ENCODE measurements at regions not wholly inside any gene's neighbourhood (a gene's known extent, or its start where the extent isn't known, plus 50 kb on each side); places are given as distances from the start of the nearest gene placed in this dataset.

GRCh38 chr5:88548136-88548805 is 279.6 kb upstream of the TMEM161B start:
- Histone ChIP-seq H3K9ac (ENCODE audit: low read depth in 1 of 2, low read length in 2 of 2) (no peak overlapping the region), H3K9me3 (ENCODE audit: control insufficient read depth in 1 of 2, low read length in 2 of 2) (no peaks in the 10 kb centered on the region), H3K27me3 (ENCODE audit: control insufficient read depth in 1 of 2, insufficient read depth in 2 of 2, low read length in 2 of 2) (no peaks in the 10 kb centered on the region), H3K36me3 (ENCODE audit: control insufficient read depth in 1 of 2, insufficient read depth in 2 of 2, low read length in 2 of 2) (no peaks in the 10 kb centered on the region), H3K4me1 (ENCODE audit: control insufficient read depth in 1 of 2, insufficient read depth in 2 of 2, low read length in 2 of 2) (no peaks in the 10 kb centered on the region), H3K27ac (ENCODE audit: low read depth, low read length) (no peak overlapping the region), H3K4me3 (ENCODE audit: low read depth in 1 of 2, low read length in 2 of 2) (no peak overlapping the region)

GRCh38 chr5:88545338-88545737 is 276.7 kb upstream of the TMEM161B start:
- Histone ChIP-seq H3K9me3 (ENCODE audit: control insufficient read depth in 1 of 2, low read length in 2 of 2) (no peaks in the 10 kb centered on the region), H3K4me1 (ENCODE audit: control insufficient read depth in 1 of 2, insufficient read depth in 2 of 2, low read length in 2 of 2) (no peaks in the 10 kb centered on the region), H3K27ac (ENCODE audit: low read depth, low read length) (no peak overlapping the region), H3K27me3 (ENCODE audit: control insufficient read depth in 1 of 2, insufficient read depth in 2 of 2, low read length in 2 of 2) (no peaks in the 10 kb centered on the region), H3K36me3 (ENCODE audit: control insufficient read depth in 1 of 2, insufficient read depth in 2 of 2, low read length in 2 of 2) (no peaks in the 10 kb centered on the region), H3K4me3 (ENCODE audit: low read depth in 1 of 2, low read length in 2 of 2) (no peak overlapping the region), H3K9ac (ENCODE audit: low read depth in 1 of 2, low read length in 2 of 2) (no peak overlapping the region)

- no peaks in the 10 kb centered on the region for H3K36me3 ChIP-seq (ENCODE audit: control insufficient read depth in 1 of 2, insufficient read depth in 2 of 2, low read length in 2 of 2)
- H3K4me3 ChIP-seq (ENCODE audit: low read depth in 1 of 2, low read length in 2 of 2): no peak overlapping the region
- no peak overlapping the region for H3K27ac ChIP-seq (ENCODE audit: low read depth, low read length)
- no peak overlapping the region for H3K9ac ChIP-seq (ENCODE audit: low read depth in 1 of 2, low read length in 2 of 2)
- no peaks in the 10 kb centered on the region for H3K4me1 ChIP-seq (ENCODE audit: control insufficient read depth in 1 of 2, insufficient read depth in 2 of 2, low read length in 2 of 2)
- H3K27me3 ChIP-seq (ENCODE audit: control insufficient read depth in 1 of 2, insufficient read depth in 2 of 2, low read length in 2 of 2): no peaks in the 10 kb centered on the region
- H3K9me3 ChIP-seq (ENCODE audit: control insufficient read depth in 1 of 2, low read length in 2 of 2): no peaks in the 10 kb centered on the region
Measured at GRCh38 chr5:88544671-88545070, 276.0 kb upstream of the TMEM161B start.

- Histone ChIP-seq H3K9me3 (ENCODE audit: control insufficient read depth in 1 of 2, low read length in 2 of 2) (no peaks in the 10 kb centered on the region), H3K4me3 (ENCODE audit: low read depth in 1 of 2, low read length in 2 of 2) (no peak overlapping the region), H3K4me1 (ENCODE audit: control insufficient read depth in 1 of 2, insufficient read depth in 2 of 2, low read length in 2 of 2) (no peaks in the 10 kb centered on the region), H3K36me3 (ENCODE audit: control insufficient read depth in 1 of 2, insufficient read depth in 2 of 2, low read length in 2 of 2) (no peaks in the 10 kb centered on the region), H3K9ac (ENCODE audit: low read depth in 1 of 2, low read length in 2 of 2) (no peak overlapping the region), H3K27me3 (ENCODE audit: control insufficient read depth in 1 of 2, insufficient read depth in 2 of 2, low read length in 2 of 2) (no peaks in the 10 kb centered on the region), H3K27ac (ENCODE audit: low read depth, low read length) (no peak overlapping the region)
Measured at GRCh38 chr5:88544136-88544645, 275.5 kb upstream of the TMEM161B start.

- H3K27ac ChIP-seq (ENCODE audit: low read depth, low read length): no peak overlapping the region
- H3K4me1 ChIP-seq (ENCODE audit: control insufficient read depth in 1 of 2, insufficient read depth in 2 of 2, low read length in 2 of 2): no peaks in the 10 kb centered on the region
- H3K9me3 ChIP-seq (ENCODE audit: control insufficient read depth in 1 of 2, low read length in 2 of 2): no peaks in the 10 kb centered on the region
- no peaks in the 10 kb centered on the region for H3K36me3 ChIP-seq (ENCODE audit: control insufficient read depth in 1 of 2, insufficient read depth in 2 of 2, low read length in 2 of 2)
- H3K4me3 ChIP-seq (ENCODE audit: low read depth in 1 of 2, low read length in 2 of 2): no peak overlapping the region
- H3K27me3 ChIP-seq (ENCODE audit: control insufficient read depth in 1 of 2, insufficient read depth in 2 of 2, low read length in 2 of 2): peaks cover 3% of the 10 kb centered on the region in 2 donors
- no peak overlapping the region for H3K9ac ChIP-seq (ENCODE audit: low read depth in 1 of 2, low read length in 2 of 2)
Measured at GRCh38 chr5:88542786-88543185, 274.1 kb upstream of the TMEM161B start.

GRCh38 chr5:88540471-88541115 is 271.9 kb upstream of the TMEM161B start:
- Histone ChIP-seq H3K4me1 (ENCODE audit: control insufficient read depth in 1 of 2, insufficient read depth in 2 of 2, low read length in 2 of 2) (no peaks in the 10 kb centered on the region), H3K27me3 (ENCODE audit: control insufficient read depth in 1 of 2, insufficient read depth in 2 of 2, low read length in 2 of 2) (peaks cover 3% of the 10 kb centered on the region in 2 donors), H3K9ac (ENCODE audit: low read depth in 1 of 2, low read length in 2 of 2) (no peak overlapping the region), H3K4me3 (ENCODE audit: low read depth in 1 of 2, low read length in 2 of 2) (no peak overlapping the region), H3K9me3 (ENCODE audit: control insufficient read depth in 1 of 2, low read length in 2 of 2) (no peaks in the 10 kb centered on the region), H3K27ac (ENCODE audit: low read depth, low read length) (no peak overlapping the region), H3K36me3 (ENCODE audit: control insufficient read depth in 1 of 2, insufficient read depth in 2 of 2, low read length in 2 of 2) (no peaks in the 10 kb centered on the region)

DNA sequence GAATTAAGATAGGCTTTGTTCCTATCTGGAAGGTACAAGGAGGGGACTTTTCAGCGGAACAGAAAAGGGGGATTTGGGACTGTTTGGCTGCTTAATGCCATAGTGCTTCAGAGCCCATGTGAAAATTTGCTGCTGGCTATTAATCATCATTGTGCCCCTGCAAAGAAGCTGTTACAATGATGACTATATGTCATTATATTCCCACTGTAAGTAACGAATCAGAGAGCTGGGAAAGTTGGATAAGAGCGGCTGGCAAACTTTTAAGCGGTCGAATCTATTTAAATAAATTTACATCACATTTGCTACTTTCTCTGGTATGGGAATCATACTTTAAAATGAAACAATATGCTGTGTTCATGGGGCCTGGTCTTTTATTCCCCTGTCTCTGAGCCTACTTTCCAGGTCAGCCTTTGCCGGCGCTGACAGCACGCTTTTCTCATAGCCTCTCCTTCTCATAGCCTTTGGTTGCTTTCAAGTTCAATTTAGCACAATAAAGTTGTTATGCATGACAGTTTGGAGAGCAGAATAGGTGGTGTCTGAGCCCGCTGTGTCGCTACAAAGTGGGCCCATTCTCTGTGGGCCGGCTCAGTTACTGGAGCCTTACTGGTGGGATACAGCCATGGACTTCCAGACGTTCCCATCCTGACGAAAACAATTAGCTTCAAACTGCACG is 271.2 kb upstream of the TMEM161B start:
- Histone ChIP-seq H3K27me3 (ENCODE audit: control insufficient read depth in 1 of 2, insufficient read depth in 2 of 2, low read length in 2 of 2) (peaks cover 3% of the 10 kb centered on the region in 2 donors), H3K36me3 (ENCODE audit: control insufficient read depth in 1 of 2, insufficient read depth in 2 of 2, low read length in 2 of 2) (no peaks in the 10 kb centered on the region), H3K4me1 (ENCODE audit: control insufficient read depth in 1 of 2, insufficient read depth in 2 of 2, low read length in 2 of 2) (no peaks in the 10 kb centered on the region), H3K9me3 (ENCODE audit: control insufficient read depth in 1 of 2, low read length in 2 of 2) (no peaks in the 10 kb centered on the region), H3K9ac (ENCODE audit: low read depth in 1 of 2, low read length in 2 of 2) (no peak overlapping the region), H3K27ac (ENCODE audit: low read depth, low read length) (no peak overlapping the region), H3K4me3 (ENCODE audit: low read depth in 1 of 2, low read length in 2 of 2) (no peak overlapping the region)

- peaks cover 3% of the 10 kb centered on the region in 2 donors for H3K27me3 ChIP-seq (ENCODE audit: control insufficient read depth in 1 of 2, insufficient read depth in 2 of 2, low read length in 2 of 2)
- H3K9me3 ChIP-seq (ENCODE audit: control insufficient read depth in 1 of 2, low read length in 2 of 2): no peaks in the 10 kb centered on the region
- no peaks in the 10 kb centered on the region for H3K36me3 ChIP-seq (ENCODE audit: control insufficient read depth in 1 of 2, insufficient read depth in 2 of 2, low read length in 2 of 2)
- H3K9ac ChIP-seq (ENCODE audit: low read depth in 1 of 2, low read length in 2 of 2): no peak overlapping the region
- no peak overlapping the region for H3K4me3 ChIP-seq (ENCODE audit: low read depth in 1 of 2, low read length in 2 of 2)
- no peak overlapping the region for H3K27ac ChIP-seq (ENCODE audit: low read depth, low read length)
- no peaks in the 10 kb centered on the region for H3K4me1 ChIP-seq (ENCODE audit: control insufficient read depth in 1 of 2, insufficient read depth in 2 of 2, low read length in 2 of 2)
Measured at GRCh38 chr5:88539026-88539425, 270.4 kb upstream of the TMEM161B start.

GRCh38 chr5:88536146-88536545 is 267.5 kb upstream of the TMEM161B start:
- Histone ChIP-seq H3K9ac (ENCODE audit: low read depth in 1 of 2, low read length in 2 of 2) (no peak overlapping the region), H3K4me1 (ENCODE audit: control insufficient read depth in 1 of 2, insufficient read depth in 2 of 2, low read length in 2 of 2) (no peaks in the 10 kb centered on the region), H3K27me3 (ENCODE audit: control insufficient read depth in 1 of 2, insufficient read depth in 2 of 2, low read length in 2 of 2) (peaks cover 3% of the 10 kb centered on the region in 2 donors), H3K27ac (ENCODE audit: low read depth, low read length) (no peak overlapping the region), H3K4me3 (ENCODE audit: low read depth in 1 of 2, low read length in 2 of 2) (no peak overlapping the region), H3K9me3 (ENCODE audit: control insufficient read depth in 1 of 2, low read length in 2 of 2) (no peaks in the 10 kb centered on the region), H3K36me3 (ENCODE audit: control insufficient read depth in 1 of 2, insufficient read depth in 2 of 2, low read length in 2 of 2) (no peaks in the 10 kb centered on the region)

DNA sequence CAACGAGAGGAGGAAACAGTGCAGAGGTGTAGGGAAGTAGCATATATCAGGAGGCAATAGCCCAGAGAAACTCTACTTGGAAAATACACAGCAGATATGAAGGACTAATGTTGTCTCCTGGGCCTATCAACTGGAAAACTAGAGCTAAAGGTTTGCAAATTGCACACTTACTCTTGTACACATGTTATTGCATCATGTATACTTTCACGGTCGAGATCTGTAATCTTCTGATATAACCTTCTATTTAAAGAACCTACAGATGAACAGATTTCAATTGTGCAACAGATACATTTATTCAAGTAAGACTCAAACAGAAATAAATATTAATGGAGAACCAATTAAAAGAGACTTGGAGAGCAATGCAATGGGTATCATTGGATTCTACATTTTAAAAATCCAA is 256.3 kb upstream of the TMEM161B start:
- Histone ChIP-seq H3K4me3 (ENCODE audit: low read depth in 1 of 2, low read length in 2 of 2) (no peak overlapping the region), H3K9ac (ENCODE audit: low read depth in 1 of 2, low read length in 2 of 2) (no peak overlapping the region), H3K9me3 (ENCODE audit: control insufficient read depth in 1 of 2, low read length in 2 of 2) (no peaks in the 10 kb centered on the region), H3K4me1 (ENCODE audit: control insufficient read depth in 1 of 2, insufficient read depth in 2 of 2, low read length in 2 of 2) (no peaks in the 10 kb centered on the region), H3K27ac (ENCODE audit: low read depth, low read length) (no peak overlapping the region), H3K27me3 (ENCODE audit: control insufficient read depth in 1 of 2, insufficient read depth in 2 of 2, low read length in 2 of 2) (no peaks in the 10 kb centered on the region), H3K36me3 (ENCODE audit: control insufficient read depth in 1 of 2, insufficient read depth in 2 of 2, low read length in 2 of 2) (no peaks in the 10 kb centered on the region)

Measured in duodenal mucosa (tissue), 2 donors.